ENCODE measurements at regions not wholly inside any gene's neighbourhood (a gene's known extent, or its start where the extent isn't known, plus 50 kb on each side); places are given as distances from the start of the nearest gene placed in this dataset.

DNA sequence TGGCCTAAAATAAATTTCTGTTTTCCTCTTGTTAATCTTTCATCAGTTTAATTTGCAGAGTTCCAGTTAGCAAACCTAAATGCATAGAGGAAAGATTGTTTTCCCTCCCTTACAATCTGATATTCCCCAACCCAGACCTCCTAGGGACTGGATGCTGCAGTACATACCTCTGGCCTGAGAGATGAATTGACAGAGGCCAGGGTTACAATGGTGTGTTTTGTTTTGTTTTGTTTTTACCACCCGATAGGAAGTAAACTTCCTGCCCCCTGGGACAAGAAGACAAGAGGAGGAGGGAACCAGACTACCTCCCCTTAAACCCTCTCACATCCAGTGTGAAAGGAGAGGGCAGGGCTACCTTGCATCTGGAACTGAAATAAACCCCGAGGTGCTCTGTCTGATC lies 319.0 kb downstream of the LRFN2 start:
- TF ChIP-seq, protein P1, sequence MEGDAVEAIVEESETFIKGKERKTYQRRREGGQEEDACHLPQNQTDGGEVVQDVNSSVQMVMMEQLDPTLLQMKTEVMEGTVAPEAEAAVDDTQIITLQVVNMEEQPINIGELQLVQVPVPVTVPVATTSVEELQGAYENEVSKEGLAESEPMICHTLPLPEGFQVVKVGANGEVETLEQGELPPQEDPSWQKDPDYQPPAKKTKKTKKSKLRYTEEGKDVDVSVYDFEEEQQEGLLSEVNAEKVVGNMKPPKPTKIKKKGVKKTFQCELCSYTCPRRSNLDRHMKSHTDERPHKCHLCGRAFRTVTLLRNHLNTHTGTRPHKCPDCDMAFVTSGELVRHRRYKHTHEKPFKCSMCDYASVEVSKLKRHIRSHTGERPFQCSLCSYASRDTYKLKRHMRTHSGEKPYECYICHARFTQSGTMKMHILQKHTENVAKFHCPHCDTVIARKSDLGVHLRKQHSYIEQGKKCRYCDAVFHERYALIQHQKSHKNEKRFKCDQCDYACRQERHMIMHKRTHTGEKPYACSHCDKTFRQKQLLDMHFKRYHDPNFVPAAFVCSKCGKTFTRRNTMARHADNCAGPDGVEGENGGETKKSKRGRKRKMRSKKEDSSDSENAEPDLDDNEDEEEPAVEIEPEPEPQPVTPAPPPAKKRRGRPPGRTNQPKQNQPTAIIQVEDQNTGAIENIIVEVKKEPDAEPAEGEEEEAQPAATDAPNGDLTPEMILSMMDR (IDR thresholded peaks at IDR 0.05; ENCODE audit: insufficient read depth, low read length) = no peak
- TF ChIP-seq GABPA (IDR thresholded peaks at IDR 0.05; ENCODE audit: low read depth) (no peak), POLR2AphosphoS5 (IDR thresholded peaks at IDR 0.05; ENCODE audit: low read depth) (no peak), REST (IDR thresholded peaks at IDR 0.05; ENCODE audit: insufficient replicate concordance, low read depth) (no peak), SPI1 (IDR thresholded peaks at IDR 0.05; ENCODE audit: borderline replicate concordance, low read depth) (no peak)

Measured in HL-60 (cell line).